Uterus (tissue), 2 donors: ENCODE measurements at regions not wholly inside any gene's neighbourhood (a gene's known extent, or its start where the extent isn't known, plus 50 kb on each side); places are given as distances from the start of the nearest gene placed in this dataset.

Experiments used
- CTCF ChIP-seq, 4 experiments: fragments of 200-600 bp in 2 of 4; fragments of 450-650 bp in 2 of 4; sonication (generic) in 2 of 4; IDR thresholded peaks; one replicate each; pipeline ENCODE4 v1.5.1; 2016 to 2019; ENCODE audit warnings: antibody characterized with exemption in 4 of 4, mild to moderate bottlenecking in 2 of 4, moderate library complexity in 1 of 4
- POLR2A ChIP-seq, 2 donors: fragments of 450-650 bp; IDR thresholded peaks; one replicate each; pipeline ENCODE4 v1.6.1; 2016; ENCODE audit warnings: antibody characterized with exemption in 2 of 2, mild to moderate bottlenecking in 1 of 2, moderate library complexity in 1 of 2

GRCh38 chr10:2556883-2557282 is 510.5 kb upstream of the PFKP start:
- TF ChIP-seq POLR2A (IDR thresholded peaks at IDR 0.05): no peak
- no peak for TF ChIP-seq CTCF (IDR thresholded peaks at IDR 0.05)
